Esophagus mucosa (tissue), 1 donor: ENCODE measurements at regions not wholly inside any gene's neighbourhood (a gene's known extent, or its start where the extent isn't known, plus 50 kb on each side); places are given as distances from the start of the nearest gene placed in this dataset.
A peak's percentile ranks its signal among the peaks of the same experiment; 100 is the strongest.
"Not testable (repeated sequence)": the region's sequence is repeated elsewhere in the genome, so short reads cannot be mapped to it uniquely, and the experiment has no call there.

Experiments used
- ATAC-seq: fragments of 200-7000 bp; cut with Tn5 transposase; one replicate; pipeline ENCODE4 v1.9.1; 2020
- donor health status: DM: yes; HTN: yes; CAD: no.

- ATAC-seq: no peak
These were observed 486.6 kb upstream of the CDH11 start for GRCh38 chr16:65608455-65608854.

- ATAC-seq: no peak
These were observed 482.9 kb upstream of the CDH11 start for GRCh38 chr16:65604771-65605170.

GRCh38 chr16:65601781-65602180 lies 479.9 kb upstream of the CDH11 start:
- no peak for ATAC-seq

- ATAC-seq: no peak
These were observed 478.8 kb upstream of the CDH11 start for GRCh38 chr16:65600629-65601028.

GRCh38 chr16:65600046-65600445 lies 478.2 kb upstream of the CDH11 start:
- ATAC-seq: no peak

GRCh38 chr16:65598621-65599020 lies 476.8 kb upstream of the CDH11 start:
- ATAC-seq: no peak

GRCh38 chr16:65583498-65583897 lies 461.6 kb upstream of the CDH11 start:
- ATAC-seq: no peak

- no peak for ATAC-seq
These were observed 457.2 kb upstream of the CDH11 start for GRCh38 chr16:65579050-65579449.

GRCh38 chr16:65576631-65577030 lies 454.8 kb upstream of the CDH11 start:
- no peak for ATAC-seq

- ATAC-seq: no peak
These were observed 454.3 kb upstream of the CDH11 start for GRCh38 chr16:65576139-65576538.

- ATAC-seq: no peak
These were observed 452.6 kb upstream of the CDH11 start for GRCh38 chr16:65574326-65574966.

GRCh38 chr16:65572156-65572555 lies 450.3 kb upstream of the CDH11 start:
- ATAC-seq: no peak

GRCh38 chr16:65570261-65570660 lies 448.4 kb upstream of the CDH11 start:
- ATAC-seq: no peak

- no peak for ATAC-seq
These were observed 438.0 kb upstream of the CDH11 start for GRCh38 chr16:65559846-65560245.

- ATAC-seq: not testable (repeated sequence)
These were observed 427.8 kb upstream of the CDH11 start for GRCh38 chr16:65549689-65550088.

- ATAC-seq: no peak
These were observed 426.6 kb upstream of the CDH11 start for GRCh38 chr16:65548470-65548869.

GRCh38 chr16:65547772-65548446 lies 426.0 kb upstream of the CDH11 start:
- peak; percentile 20 for ATAC-seq

- no peak for ATAC-seq
These were observed 424.5 kb upstream of the CDH11 start for GRCh38 chr16:65546353-65546791.

- ATAC-seq: no peak
These were observed 423.6 kb upstream of the CDH11 start for GRCh38 chr16:65545413-65545956.

GRCh38 chr16:65543781-65544740 lies 422.2 kb upstream of the CDH11 start:
- no peak for ATAC-seq

- no peak for ATAC-seq
These were observed 419.8 kb upstream of the CDH11 start for GRCh38 chr16:65541646-65542045.

- no peak for ATAC-seq
These were observed 419.0 kb upstream of the CDH11 start for GRCh38 chr16:65540901-65541300.

- no peak for ATAC-seq
These were observed 417.1 kb upstream of the CDH11 start for GRCh38 chr16:65538976-65539375.
